ENCODE measurements at regions not wholly inside any gene's neighbourhood (a gene's known extent, or its start where the extent isn't known, plus 50 kb on each side); places are given as distances from the start of the nearest gene placed in this dataset.

DNA sequence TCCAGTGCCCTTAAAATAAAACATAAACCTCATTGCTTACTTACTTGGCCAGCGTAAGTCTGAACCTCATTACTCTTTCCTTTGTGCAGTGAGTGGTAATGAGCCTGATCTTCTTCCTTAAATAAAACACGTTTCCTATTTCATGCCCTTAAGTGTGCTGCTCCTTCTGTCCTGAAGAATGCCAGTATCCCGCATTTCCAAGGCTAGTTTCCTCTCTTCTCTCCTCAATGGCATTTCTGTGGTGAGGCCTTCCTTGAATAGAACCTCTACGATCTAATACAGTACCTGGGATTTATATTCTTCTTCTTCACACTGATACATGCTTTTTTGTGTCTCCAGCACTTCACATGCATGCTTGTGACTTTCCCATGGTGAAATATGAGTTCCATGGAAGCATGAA lies 523.4 kb upstream of the CDH4 start:
- TF ChIP-seq, protein P1, sequence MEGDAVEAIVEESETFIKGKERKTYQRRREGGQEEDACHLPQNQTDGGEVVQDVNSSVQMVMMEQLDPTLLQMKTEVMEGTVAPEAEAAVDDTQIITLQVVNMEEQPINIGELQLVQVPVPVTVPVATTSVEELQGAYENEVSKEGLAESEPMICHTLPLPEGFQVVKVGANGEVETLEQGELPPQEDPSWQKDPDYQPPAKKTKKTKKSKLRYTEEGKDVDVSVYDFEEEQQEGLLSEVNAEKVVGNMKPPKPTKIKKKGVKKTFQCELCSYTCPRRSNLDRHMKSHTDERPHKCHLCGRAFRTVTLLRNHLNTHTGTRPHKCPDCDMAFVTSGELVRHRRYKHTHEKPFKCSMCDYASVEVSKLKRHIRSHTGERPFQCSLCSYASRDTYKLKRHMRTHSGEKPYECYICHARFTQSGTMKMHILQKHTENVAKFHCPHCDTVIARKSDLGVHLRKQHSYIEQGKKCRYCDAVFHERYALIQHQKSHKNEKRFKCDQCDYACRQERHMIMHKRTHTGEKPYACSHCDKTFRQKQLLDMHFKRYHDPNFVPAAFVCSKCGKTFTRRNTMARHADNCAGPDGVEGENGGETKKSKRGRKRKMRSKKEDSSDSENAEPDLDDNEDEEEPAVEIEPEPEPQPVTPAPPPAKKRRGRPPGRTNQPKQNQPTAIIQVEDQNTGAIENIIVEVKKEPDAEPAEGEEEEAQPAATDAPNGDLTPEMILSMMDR (conservative IDR thresholded peaks at IDR 0.05; ENCODE audit: low read length) = no peak
- H3K4me3 ChIP-seq (ENCODE audit: low read length) = no peak overlapping the region
- DNase-seq (ENCODE audit: low read depth) = no peak

DNA sequence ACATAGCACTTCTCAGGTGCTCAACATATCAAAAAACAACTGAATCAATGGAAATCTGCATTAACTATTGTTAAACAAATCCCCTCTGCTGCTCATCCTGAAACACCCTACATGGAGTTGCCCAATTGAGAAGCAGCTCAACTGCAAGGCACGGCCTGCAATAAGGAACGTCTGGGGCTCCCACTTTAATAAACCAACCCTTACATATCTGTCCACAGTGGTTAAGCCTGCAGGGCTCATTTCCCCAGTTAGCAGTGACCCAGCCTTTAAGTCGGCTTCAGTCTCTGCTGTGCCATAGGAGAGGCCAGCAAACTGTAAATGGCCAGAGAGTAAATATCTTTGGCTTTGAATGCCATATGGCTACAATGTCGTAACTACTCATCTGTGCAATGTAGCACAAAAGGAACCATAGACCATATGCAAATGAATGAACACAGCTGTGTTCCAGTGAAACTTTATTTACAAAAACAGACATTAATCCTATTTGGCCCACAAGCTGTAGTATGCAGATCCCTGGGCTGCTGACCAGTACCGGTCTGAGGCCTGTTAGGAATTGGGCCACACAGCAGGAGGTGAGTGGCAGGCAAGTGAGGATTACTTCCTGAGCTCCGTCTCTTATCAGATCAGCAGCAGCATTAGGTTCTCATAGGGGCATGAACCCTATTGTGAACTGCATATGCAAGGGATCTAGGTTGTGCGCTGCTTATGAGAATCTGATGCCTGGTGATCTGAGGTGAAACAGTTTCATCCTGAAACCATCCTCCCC lies 522.7 kb upstream of the CDH4 start:
- no peak for DNase-seq (ENCODE audit: low read depth)
- H3K4me3 ChIP-seq (ENCODE audit: low read length) = no peak overlapping the region
- TF ChIP-seq, protein P1 (conservative IDR thresholded peaks at IDR 0.05; ENCODE audit: low read length) = no peak

DNA sequence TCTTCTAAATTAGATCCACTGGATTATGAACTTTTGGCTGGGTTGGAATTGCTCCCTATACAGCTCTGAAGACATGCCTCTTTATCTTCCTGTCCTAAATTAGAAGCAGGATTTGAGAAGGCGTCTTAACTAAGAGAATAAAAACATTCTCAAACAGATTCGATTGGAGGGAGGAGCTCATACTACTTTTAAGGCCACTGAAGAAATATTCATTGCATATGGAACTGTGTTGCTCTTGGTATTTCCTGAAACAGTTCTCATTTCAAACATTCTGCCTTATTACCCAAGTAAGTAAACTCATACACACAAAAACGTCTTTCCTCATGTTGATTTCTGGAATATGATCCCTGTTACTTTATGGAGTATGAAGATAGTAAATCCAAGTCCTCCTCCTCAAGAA lies 519.7 kb upstream of the CDH4 start:
- no peak overlapping the region for H3K4me3 ChIP-seq (ENCODE audit: low read length)
- TF ChIP-seq, protein P1 (conservative IDR thresholded peaks at IDR 0.05; ENCODE audit: low read length) = no peak
- no peak for DNase-seq (ENCODE audit: low read depth)

DNA sequence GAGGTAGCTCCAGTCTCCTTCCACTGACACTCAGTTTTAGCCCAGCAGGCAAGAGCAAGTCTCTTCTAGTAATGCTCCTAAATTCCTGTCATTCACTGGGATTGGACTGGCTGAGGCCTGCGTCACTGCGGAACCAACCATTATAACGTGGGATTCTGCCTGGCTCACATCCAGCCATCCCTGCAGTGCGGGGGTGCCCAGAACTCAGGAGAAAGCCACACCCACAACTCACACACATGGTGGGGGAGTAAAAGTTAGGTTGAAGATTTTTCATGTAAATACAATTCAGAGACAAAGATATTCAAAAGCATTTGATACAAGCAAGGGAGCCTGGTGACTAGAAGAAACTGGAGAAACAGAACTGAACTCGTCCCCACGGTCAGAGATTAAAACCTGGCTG lies 504.0 kb upstream of the CDH4 start:
- TF ChIP-seq, protein P1 (conservative IDR thresholded peaks at IDR 0.05; ENCODE audit: low read length) = no peak
- no peak for DNase-seq (ENCODE audit: low read depth)
- H3K4me3 ChIP-seq (ENCODE audit: low read length) = no peak overlapping the region

DNA sequence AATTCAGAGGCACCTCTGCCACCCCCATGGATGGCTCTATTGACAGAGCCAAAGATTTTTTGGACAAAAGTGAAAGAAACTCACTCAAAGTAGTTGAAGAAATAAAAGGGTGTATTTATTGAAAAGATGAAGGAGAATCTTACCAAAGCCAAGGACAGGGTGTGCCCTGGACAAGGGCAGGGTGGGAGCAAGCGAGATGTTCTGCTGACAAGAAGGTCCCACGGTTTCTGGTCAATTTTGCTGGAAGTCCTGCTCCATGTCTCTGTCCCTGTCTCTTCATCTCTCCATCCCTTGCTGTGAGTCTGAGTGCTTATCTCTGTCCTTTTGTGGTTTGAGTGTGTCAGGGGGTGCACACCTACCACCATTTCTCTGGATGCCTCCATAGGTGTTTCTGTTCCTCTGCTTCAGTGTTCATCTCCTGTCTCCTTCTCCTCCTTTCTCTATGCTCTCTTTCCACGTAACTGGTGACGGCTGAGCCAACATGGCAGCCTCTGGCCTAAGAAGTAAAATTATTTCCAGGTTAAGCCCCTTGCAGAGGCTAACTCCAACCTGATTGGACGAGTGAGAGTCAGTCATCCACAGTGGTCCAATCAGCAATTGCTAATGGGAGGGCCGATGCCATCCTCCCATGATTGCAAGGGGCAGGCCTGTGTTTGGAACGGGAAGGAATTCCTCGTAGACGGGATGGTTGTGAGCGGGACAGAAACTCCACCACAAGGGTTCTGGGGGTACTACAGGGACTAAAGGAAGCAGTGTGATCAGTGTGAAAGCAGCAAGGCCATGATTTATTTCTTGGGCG lies 502.1 kb upstream of the CDH4 start:
- TF ChIP-seq, protein P1 (conservative IDR thresholded peaks at IDR 0.05; ENCODE audit: low read length) = no peak
- peak; percentile 3 for DNase-seq (ENCODE audit: low read depth)
- no peak overlapping the region for H3K4me3 ChIP-seq (ENCODE audit: low read length)

DNA sequence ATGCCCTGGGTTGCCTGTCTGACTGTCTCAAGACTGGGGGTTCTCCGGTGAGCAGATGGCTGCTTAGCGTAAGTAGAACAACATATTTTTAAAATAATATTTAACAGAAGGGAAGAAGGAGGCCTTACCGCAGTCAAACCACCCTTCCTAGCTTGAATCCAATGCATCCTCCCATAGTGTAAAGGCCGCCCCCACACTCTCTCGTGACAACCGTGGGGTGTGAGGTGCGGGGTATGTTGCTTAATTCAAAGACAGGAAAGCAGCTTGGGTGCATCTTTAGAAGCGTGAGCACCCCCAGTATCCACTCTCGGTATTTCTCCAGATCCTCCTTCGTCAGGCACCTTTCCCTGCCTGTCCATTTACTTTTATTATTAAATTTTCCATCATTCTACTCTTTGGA lies 501.2 kb upstream of the CDH4 start:
- no peak overlapping the region for H3K4me3 ChIP-seq (ENCODE audit: low read length)
- DNase-seq (ENCODE audit: low read depth) = no peak
- TF ChIP-seq, protein P1 (conservative IDR thresholded peaks at IDR 0.05; ENCODE audit: low read length) = no peak

DNA sequence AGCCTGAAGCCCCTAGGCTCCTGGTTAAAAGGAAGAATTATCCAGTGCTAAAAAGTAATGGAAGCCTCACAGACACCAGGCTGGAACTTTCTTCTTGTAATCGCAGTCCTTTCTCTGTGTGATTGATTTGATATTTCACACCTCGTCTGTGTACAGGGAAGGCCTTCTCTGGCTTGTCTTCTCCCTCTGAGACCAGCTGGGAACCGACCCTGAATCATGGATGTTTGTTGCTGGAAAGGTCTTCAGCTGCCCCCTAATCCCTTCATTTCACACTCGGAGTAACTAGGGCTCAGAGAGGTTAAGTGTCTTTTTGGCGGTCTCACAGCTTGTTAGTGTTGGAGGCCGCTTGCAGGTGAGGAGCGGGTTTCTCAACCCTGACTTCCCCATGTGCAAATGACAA lies 500.2 kb upstream of the CDH4 start:
- no peak overlapping the region for H3K4me3 ChIP-seq (ENCODE audit: low read length)
- TF ChIP-seq, protein P1 (conservative IDR thresholded peaks at IDR 0.05; ENCODE audit: low read length) = no peak
- DNase-seq (ENCODE audit: low read depth) = no peak

All from AG10803 (cell line).